Endodermal cell (in vitro differentiated cells): ENCODE measurements at regions not wholly inside any gene's neighbourhood (a gene's known extent, or its start where the extent isn't known, plus 50 kb on each side); places are given as distances from the start of the nearest gene placed in this dataset.

Experiments used
- DNase-seq: peaks from one replicate; pipeline ENCODE4 v3.0.0-alpha.2; 2017
- H3K27ac ChIP-seq: 2 replicates; pipeline ENCODE4 v1.5.1; 2013; ENCODE audit warnings: mild to moderate bottlenecking, low read depth, low read length, moderate library complexity
- H3K27me3 ChIP-seq: 2 replicates; pipeline ENCODE4 v1.6.1; 2013; ENCODE audit warnings: mild to moderate bottlenecking, low read length, moderate library complexity; ENCODE audit not compliant: insufficient read depth, control insufficient read depth, poor library complexity, severe bottlenecking
- H3K36me3 ChIP-seq: 2 replicates; pipeline ENCODE4 v1.7.0; 2013; ENCODE audit warnings: mild to moderate bottlenecking, low read length, moderate library complexity; ENCODE audit not compliant: control insufficient read depth, insufficient read depth
- H3K4me1 ChIP-seq: one replicate; pipeline ENCODE4 v1.7.0; 2013; ENCODE audit warnings: low read length; ENCODE audit not compliant: control insufficient read depth, insufficient read depth
- H3K4me3 ChIP-seq: 2 replicates; pipeline ENCODE4 v1.5.1; 2013; ENCODE audit warnings: mild to moderate bottlenecking, low read length, moderate library complexity
- H3K9ac ChIP-seq: 2 replicates; pipeline ENCODE4 v1.6.1; 2013; ENCODE audit warnings: mild to moderate bottlenecking, low read length, moderate library complexity; ENCODE audit not compliant: poor library complexity, severe bottlenecking; ENCODE audit errors: extremely low read depth
- H3K9me3 ChIP-seq: 2 replicates; pipeline ENCODE4 v1.6.1; 2013; ENCODE audit warnings: mild to moderate bottlenecking, low read length, moderate library complexity; ENCODE audit not compliant: control insufficient read depth
- H3K27ac Mint-ChIP-seq: 2 replicates; pipeline ENCODE4 v1.8.0; 2020; ENCODE audit warnings: mixed read lengths
- H3K27me3 Mint-ChIP-seq: 2 replicates; pipeline ENCODE4 v1.8.0; 2021; ENCODE audit warnings: mild to moderate bottlenecking, mixed read lengths; ENCODE audit not compliant: insufficient read depth
- H3K36me3 Mint-ChIP-seq: 2 replicates; pipeline ENCODE4 v1.8.0; 2020; ENCODE audit warnings: low read depth, mixed read lengths
- H3K4me1 Mint-ChIP-seq: 2 replicates; pipeline ENCODE4 v1.8.0; 2020; ENCODE audit warnings: mixed read lengths
- H3K4me3 Mint-ChIP-seq: 2 replicates; pipeline ENCODE4 v1.8.0; 2020; ENCODE audit warnings: mild to moderate bottlenecking, moderate library complexity, mixed read lengths
- H3K9me3 Mint-ChIP-seq: 2 replicates; pipeline ENCODE4 v1.8.0; 2020; ENCODE audit warnings: mild to moderate bottlenecking, mixed read lengths
- CTCF ChIP-seq: fragments of 200-600 bp; sonication (generic); conservative IDR thresholded peaks from 2 replicates; pipeline ENCODE4 v1.5.0; 2021; ENCODE audit warnings: antibody characterized with exemption, mild to moderate bottlenecking
- WGBS, 2 experiments: methylation state at CpG; one replicate each; pipeline versions ENCODE4 v1.1.5 to v1.1.7; 2013; ENCODE audit warnings: missing lambda C conversion rate in 2 of 2, mixed read lengths in 1 of 2; ENCODE audit not compliant: insufficient coverage in 1 of 2, insufficient read length in 1 of 2; 5-methylcytosine and 5-hydroxymethylcytosine counted together

GRCh38 chr14:101232340-101233020 lies 328.8 kb upstream of the DIO3 start:
- H3K27me3 ChIP-seq: no peaks in the 10 kb centered on the region
- no peak for TF ChIP-seq CTCF
- no peaks in the 10 kb centered on the region for H3K36me3 ChIP-seq
- peak; percentile 44 for DNase-seq
- H3K27ac ChIP-seq: peak overlapping the region; percentile 1
- WGBS, 2 experiments: 88 to 94% methylated on average over 11 to 21 of the region's 21 CpGs
- no peak overlapping the region for H3K4me3 Mint-ChIP-seq
- no peak overlapping the region for H3K9ac ChIP-seq
- H3K4me3 ChIP-seq: no peak overlapping the region
- peaks cover 28% of the 10 kb centered on the region for H3K4me1 Mint-ChIP-seq
- H3K36me3 Mint-ChIP-seq: no peaks in the 10 kb centered on the region
- H3K4me1 ChIP-seq: peaks cover 4% of the 10 kb centered on the region
- no peak overlapping the region for H3K27ac Mint-ChIP-seq
- H3K9me3 Mint-ChIP-seq: no peaks in the 10 kb centered on the region
- H3K9me3 ChIP-seq: no peaks in the 10 kb centered on the region
- no peaks in the 10 kb centered on the region for H3K27me3 Mint-ChIP-seq

- H3K4me3 ChIP-seq: no peak overlapping the region
- peaks cover 28% of the 10 kb centered on the region for H3K4me1 Mint-ChIP-seq
- no peaks in the 10 kb centered on the region for H3K9me3 Mint-ChIP-seq
- DNase-seq: no peak
- no peaks in the 10 kb centered on the region for H3K36me3 ChIP-seq
- no peak for TF ChIP-seq CTCF
- H3K9ac ChIP-seq: no peak overlapping the region
- H3K27ac Mint-ChIP-seq: no peak overlapping the region
- WGBS, 2 experiments: 69 to 95% methylated on average over 6 to 15 of the region's 15 CpGs
- H3K9me3 ChIP-seq: no peaks in the 10 kb centered on the region
- H3K27me3 Mint-ChIP-seq: no peaks in the 10 kb centered on the region
- peak overlapping the region; percentile 1 for H3K27ac ChIP-seq
- no peak overlapping the region for H3K4me3 Mint-ChIP-seq
- H3K36me3 Mint-ChIP-seq: no peaks in the 10 kb centered on the region
- peaks cover 4% of the 10 kb centered on the region for H3K4me1 ChIP-seq
- no peaks in the 10 kb centered on the region for H3K27me3 ChIP-seq
These were observed 328.3 kb upstream of the DIO3 start for GRCh38 chr14:101233021-101233366.

GRCh38 chr14:101233391-101233790 lies 327.9 kb upstream of the DIO3 start:
- Mint-ChIP-seq H3K4me3 (no peak overlapping the region), H3K27ac (no peak overlapping the region), H3K27me3 (no peaks in the 10 kb centered on the region), H3K9me3 (no peaks in the 10 kb centered on the region), H3K4me1 (peaks cover 28% of the 10 kb centered on the region), H3K36me3 (no peaks in the 10 kb centered on the region)
- Histone ChIP-seq H3K36me3 (no peaks in the 10 kb centered on the region), H3K27me3 (no peaks in the 10 kb centered on the region), H3K9ac (no peak overlapping the region), H3K4me1 (peaks cover 4% of the 10 kb centered on the region), H3K27ac (no peak overlapping the region), H3K9me3 (no peaks in the 10 kb centered on the region), H3K4me3 (no peak overlapping the region)
- no peak for TF ChIP-seq CTCF
- WGBS, 2 experiments: 92 to 96% methylated on average over 6 to 12 of the region's 12 CpGs
- DNase-seq: peak; percentile 35
